T-helper 1 cell treated with Interleukin-12 subunit alpha and Interleukin-12 subunit beta and Interleukin-4 antibody, amounts not matched to agents 30 μg/mL and 1 μg/mL, for 36 hours (primary cell): ENCODE measurements at regions not wholly inside any gene's neighbourhood (a gene's known extent, or its start where the extent isn't known, plus 50 kb on each side); places are given as distances from the start of the nearest gene placed in this dataset.

Experiments used
- H3K27ac Mint-ChIP-seq: one replicate; pipeline ENCODE4 v1.8.0; 2021; ENCODE audit warnings: mild to moderate bottlenecking, mixed read lengths
- H3K27me3 Mint-ChIP-seq: one replicate; pipeline ENCODE4 v1.8.0; 2021; ENCODE audit warnings: low read depth, mixed read lengths
- H3K36me3 Mint-ChIP-seq: one replicate; pipeline ENCODE4 v1.8.0; 2021; ENCODE audit warnings: low read depth, mixed read lengths
- H3K4me1 Mint-ChIP-seq: one replicate; pipeline ENCODE4 v1.8.0; 2021; ENCODE audit warnings: low read depth, mixed read lengths
- H3K4me3 Mint-ChIP-seq: one replicate; pipeline ENCODE4 v1.8.0; 2021; ENCODE audit warnings: mild to moderate bottlenecking, moderate library complexity, mixed read lengths
- H3K9me3 Mint-ChIP-seq: one replicate; pipeline ENCODE4 v1.8.0; 2021; ENCODE audit warnings: mixed read lengths

GRCh38 chr3:64464955-64465354, 222.8 kb downstream of the ADAMTS9 start:
- H3K4me3 Mint-ChIP-seq = no peak overlapping the region
- H3K4me1 Mint-ChIP-seq = peaks cover 6% of the 10 kb centered on the region
- H3K36me3 Mint-ChIP-seq = no peaks in the 10 kb centered on the region
- H3K27me3 Mint-ChIP-seq = peaks cover 4% of the 10 kb centered on the region
- H3K9me3 Mint-ChIP-seq = no peaks in the 10 kb centered on the region
- no peak overlapping the region for H3K27ac Mint-ChIP-seq

GRCh38 chr3:64463981-64464380, 223.8 kb downstream of the ADAMTS9 start:
- H3K4me3 Mint-ChIP-seq = no peak overlapping the region
- peaks cover 6% of the 10 kb centered on the region for H3K4me1 Mint-ChIP-seq
- H3K27ac Mint-ChIP-seq = no peak overlapping the region
- H3K36me3 Mint-ChIP-seq = no peaks in the 10 kb centered on the region
- H3K9me3 Mint-ChIP-seq = no peaks in the 10 kb centered on the region
- H3K27me3 Mint-ChIP-seq = peaks cover 1% of the 10 kb centered on the region

- peak overlapping the region; percentile 37 for H3K4me3 Mint-ChIP-seq
- no peaks in the 10 kb centered on the region for H3K36me3 Mint-ChIP-seq
- peak overlapping the region; percentile 18 for H3K27ac Mint-ChIP-seq
These were observed 225.6 kb downstream of the ADAMTS9 start for GRCh38 chr3:64462203-64462602.

GRCh38 chr3:64460877-64461276, 226.9 kb downstream of the ADAMTS9 start:
- Mint-ChIP-seq H3K4me3 (no peak overlapping the region), H3K4me1 (peaks cover 4% of the 10 kb centered on the region), H3K36me3 (no peaks in the 10 kb centered on the region), H3K27me3 (no peaks in the 10 kb centered on the region), H3K27ac (no peak overlapping the region), H3K9me3 (no peaks in the 10 kb centered on the region)

More at GRCh38 chr3:64462203-64462602, 225.6 kb downstream of the ADAMTS9 start:
- Mint-ChIP-seq H3K4me1 (peaks cover 4% of the 10 kb centered on the region), H3K9me3 (no peaks in the 10 kb centered on the region), H3K27me3 (no peaks in the 10 kb centered on the region)

GRCh38 chr3:64460141-64460730, 227.6 kb downstream of the ADAMTS9 start:
- Mint-ChIP-seq H3K27me3 (no peaks in the 10 kb centered on the region), H3K4me3 (no peak overlapping the region), H3K9me3 (no peaks in the 10 kb centered on the region), H3K27ac (no peak overlapping the region), H3K4me1 (peaks cover 4% of the 10 kb centered on the region), H3K36me3 (no peaks in the 10 kb centered on the region)

DNA sequence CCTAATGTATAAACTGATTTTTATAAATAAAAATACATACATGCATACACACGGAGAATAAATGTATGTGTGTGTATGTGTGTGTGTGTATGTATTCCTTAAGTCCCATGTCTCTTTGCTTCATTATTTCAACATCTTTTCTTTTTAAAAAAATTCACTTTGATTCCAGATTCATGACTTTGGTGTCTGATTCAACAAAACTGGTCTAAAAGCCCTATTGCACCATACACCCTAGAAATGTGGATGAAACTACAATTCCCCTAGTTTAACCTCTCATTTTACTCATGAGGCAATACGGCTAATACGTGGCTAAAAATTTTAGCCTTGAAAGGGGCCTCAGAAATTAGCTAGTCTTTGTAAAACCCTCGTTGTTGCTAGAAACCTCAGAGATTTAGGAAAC, 228.1 kb downstream of the ADAMTS9 start:
- Mint-ChIP-seq H3K36me3 (no peaks in the 10 kb centered on the region), H3K4me1 (peaks cover 4% of the 10 kb centered on the region), H3K27me3 (no peaks in the 10 kb centered on the region), H3K27ac (no peak overlapping the region), H3K4me3 (no peak overlapping the region), H3K9me3 (no peaks in the 10 kb centered on the region)

DNA sequence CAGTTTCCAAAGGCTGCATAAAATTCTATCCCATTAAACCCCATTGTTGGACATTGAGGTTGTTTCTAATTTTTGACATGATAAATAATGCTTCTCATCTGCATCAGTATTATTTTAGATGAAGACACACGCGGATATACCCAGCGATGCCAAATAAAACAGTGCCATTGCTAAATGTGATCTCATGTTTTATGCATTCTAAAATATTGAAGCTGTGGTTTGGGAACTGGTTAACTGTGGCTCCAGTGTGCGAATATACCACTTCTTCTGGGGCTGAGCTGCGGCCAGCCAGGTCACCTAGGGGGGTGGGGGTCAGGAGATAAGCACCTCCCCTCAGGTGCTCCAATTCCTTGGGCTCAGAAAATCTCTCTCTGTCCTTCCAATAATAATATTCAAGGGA, 230.0 kb downstream of the ADAMTS9 start:
- Mint-ChIP-seq H3K36me3 (no peaks in the 10 kb centered on the region), H3K27ac (no peak overlapping the region), H3K4me1 (peaks cover 4% of the 10 kb centered on the region), H3K27me3 (no peaks in the 10 kb centered on the region), H3K4me3 (no peak overlapping the region), H3K9me3 (no peaks in the 10 kb centered on the region)

- no peaks in the 10 kb centered on the region for H3K9me3 Mint-ChIP-seq
- peaks cover 4% of the 10 kb centered on the region for H3K27me3 Mint-ChIP-seq
- H3K4me1 Mint-ChIP-seq = no peaks in the 10 kb centered on the region
- no peak overlapping the region for H3K4me3 Mint-ChIP-seq
- no peaks in the 10 kb centered on the region for H3K36me3 Mint-ChIP-seq
- H3K27ac Mint-ChIP-seq = no peak overlapping the region
These were observed 231.1 kb downstream of the ADAMTS9 start for GRCh38 chr3:64456674-64457073.

DNA sequence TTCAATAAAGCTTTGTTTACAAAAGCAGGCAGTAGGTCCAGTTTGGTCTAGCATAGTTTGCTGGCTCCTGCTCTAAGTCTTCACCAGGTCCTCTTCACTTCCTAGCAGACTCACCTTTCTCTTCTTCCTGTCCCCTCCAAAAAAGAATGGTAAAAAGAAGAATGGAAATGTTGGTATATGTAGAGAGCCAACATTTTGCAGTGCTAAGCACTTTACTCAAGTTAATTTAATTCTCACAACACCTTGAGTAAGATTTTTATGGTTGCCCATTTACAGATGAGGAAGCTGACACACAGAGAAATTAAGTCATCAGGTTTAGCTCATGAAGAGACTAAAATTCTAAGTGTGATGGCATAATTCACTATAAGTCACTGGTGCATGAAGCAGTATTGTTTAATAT, 230.1 kb upstream of the PRICKLE2 start:
- Mint-ChIP-seq H3K36me3 (no peaks in the 10 kb centered on the region), H3K9me3 (no peaks in the 10 kb centered on the region), H3K4me1 (no peaks in the 10 kb centered on the region), H3K4me3 (no peak overlapping the region), H3K27ac (no peak overlapping the region), H3K27me3 (peaks cover 11% of the 10 kb centered on the region)

DNA sequence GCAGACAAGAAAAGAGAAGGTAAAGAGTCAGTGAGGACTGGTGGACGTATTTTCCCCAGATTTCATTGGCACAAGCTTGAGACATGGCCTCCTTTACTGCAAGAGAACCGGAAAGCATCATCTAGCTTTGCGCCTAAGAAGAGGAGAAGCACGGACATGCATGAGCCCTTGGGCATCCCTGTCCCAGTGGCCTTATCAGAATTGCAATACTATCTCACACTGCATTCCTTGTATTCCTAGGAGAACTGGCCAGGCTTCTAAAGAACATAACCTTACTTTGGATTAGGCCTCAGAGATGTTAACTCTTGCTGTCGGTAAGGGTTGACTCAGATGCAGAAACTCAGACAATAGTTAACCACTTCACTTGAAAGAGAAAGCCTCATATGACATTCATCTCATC, 229.5 kb upstream of the PRICKLE2 start:
- no peaks in the 10 kb centered on the region for H3K9me3 Mint-ChIP-seq
- no peaks in the 10 kb centered on the region for H3K4me1 Mint-ChIP-seq
- H3K36me3 Mint-ChIP-seq = no peaks in the 10 kb centered on the region
- H3K4me3 Mint-ChIP-seq = no peak overlapping the region
- peaks cover 13% of the 10 kb centered on the region for H3K27me3 Mint-ChIP-seq
- H3K27ac Mint-ChIP-seq = no peak overlapping the region

- H3K4me1 Mint-ChIP-seq = no peaks in the 10 kb centered on the region
- no peak overlapping the region for H3K27ac Mint-ChIP-seq
- no peaks in the 10 kb centered on the region for H3K9me3 Mint-ChIP-seq
- no peak overlapping the region for H3K4me3 Mint-ChIP-seq
- H3K36me3 Mint-ChIP-seq = no peaks in the 10 kb centered on the region
- H3K27me3 Mint-ChIP-seq = peaks cover 13% of the 10 kb centered on the region
These were observed 228.9 kb upstream of the PRICKLE2 start for GRCh38 chr3:64454179-64454578.

DNA sequence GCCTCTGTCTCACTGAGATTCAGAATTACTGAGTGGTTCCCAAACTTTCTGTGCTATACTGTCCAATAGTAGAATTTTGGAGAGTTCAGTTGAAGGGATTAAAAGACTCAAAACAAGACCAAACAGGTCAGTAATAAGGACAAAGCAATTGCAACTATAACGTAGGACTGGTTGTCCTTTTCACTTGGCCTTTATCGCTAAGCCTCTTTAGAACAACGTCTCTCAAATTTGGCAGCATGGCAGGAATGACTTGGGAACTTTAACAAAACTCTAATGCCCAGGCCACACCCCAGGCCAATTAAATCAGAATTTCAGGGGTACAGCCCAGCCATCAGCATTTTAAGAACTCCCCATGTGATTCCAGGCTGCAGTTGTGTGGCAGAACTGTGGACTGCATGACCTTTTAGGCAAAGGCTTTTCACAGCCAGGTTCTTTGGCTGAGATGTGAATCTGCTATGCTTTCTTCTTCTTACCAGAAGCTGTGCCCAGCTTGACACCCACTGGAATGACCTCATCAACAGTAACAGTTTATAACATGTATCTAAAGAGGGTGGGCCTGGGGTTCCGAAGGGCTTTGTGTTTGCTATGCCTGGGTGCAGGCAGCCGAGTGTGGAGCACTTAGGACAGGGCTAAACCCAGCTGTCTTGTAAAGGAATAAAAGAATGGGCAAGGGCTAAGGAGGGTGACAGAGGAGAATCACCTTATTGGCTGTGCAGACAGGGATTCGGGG, 226.2 kb upstream of the PRICKLE2 start:
- Mint-ChIP-seq H3K27me3 (peaks cover 41% of the 10 kb centered on the region), H3K9me3 (no peaks in the 10 kb centered on the region), H3K4me1 (no peaks in the 10 kb centered on the region), H3K4me3 (no peak overlapping the region), H3K27ac (no peak overlapping the region), H3K36me3 (no peaks in the 10 kb centered on the region)

DNA sequence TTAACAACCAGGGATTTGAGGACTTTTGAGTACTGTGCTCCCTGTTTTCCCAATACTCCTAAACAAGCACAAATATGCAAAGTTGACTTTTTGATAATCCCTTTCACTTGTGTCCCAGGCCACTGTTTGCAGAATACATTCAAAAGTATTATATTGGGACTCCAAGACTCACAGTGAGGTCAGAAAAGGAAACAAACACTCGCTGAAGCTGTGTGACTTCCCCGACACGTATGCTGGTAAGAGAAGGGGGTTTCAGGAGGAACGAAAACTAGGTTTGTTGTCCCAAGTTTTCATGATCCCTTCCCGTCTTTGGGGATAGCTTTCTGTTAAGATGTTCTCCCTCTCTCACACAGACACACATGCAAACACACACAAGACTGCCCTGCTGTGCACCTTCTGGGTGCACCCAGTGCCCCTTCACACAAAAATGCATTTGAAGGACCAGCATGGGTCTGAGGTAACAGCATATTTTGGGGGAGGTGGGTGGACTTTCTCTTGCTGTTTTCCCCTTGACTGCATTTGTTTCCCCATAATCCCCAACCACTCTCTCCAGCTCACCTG, 225.2 kb upstream of the PRICKLE2 start:
- Mint-ChIP-seq H3K4me3 (no peak overlapping the region), H3K27ac (no peak overlapping the region), H3K9me3 (no peaks in the 10 kb centered on the region), H3K36me3 (no peaks in the 10 kb centered on the region), H3K27me3 (peaks cover 50% of the 10 kb centered on the region), H3K4me1 (no peaks in the 10 kb centered on the region)

GRCh38 chr3:64449026-64449425, 223.8 kb upstream of the PRICKLE2 start:
- no peaks in the 10 kb centered on the region for H3K9me3 Mint-ChIP-seq
- H3K4me1 Mint-ChIP-seq = no peaks in the 10 kb centered on the region
- H3K36me3 Mint-ChIP-seq = no peaks in the 10 kb centered on the region
- no peak overlapping the region for H3K4me3 Mint-ChIP-seq
- peaks cover 57% of the 10 kb centered on the region for H3K27me3 Mint-ChIP-seq
- no peak overlapping the region for H3K27ac Mint-ChIP-seq

DNA sequence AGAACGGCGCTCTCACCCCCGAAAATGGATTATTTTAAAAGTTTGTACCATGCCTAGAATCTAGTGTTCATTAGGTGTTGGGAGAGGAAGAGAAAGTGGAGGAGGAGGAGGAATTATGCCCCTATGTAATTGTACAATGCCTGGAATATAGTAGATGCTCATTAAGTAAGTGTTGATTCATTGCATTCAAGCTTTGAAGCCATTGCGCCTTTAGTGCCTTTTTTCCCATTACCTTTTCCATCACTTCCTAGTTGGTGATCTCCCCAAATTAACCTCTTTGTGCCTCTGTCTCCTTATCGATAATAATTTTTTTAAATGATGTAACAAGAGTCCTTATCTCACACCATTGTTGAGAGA, 220.7 kb upstream of the PRICKLE2 start:
- no peaks in the 10 kb centered on the region for H3K4me1 Mint-ChIP-seq
- H3K27me3 Mint-ChIP-seq = peaks cover 81% of the 10 kb centered on the region
- H3K27ac Mint-ChIP-seq = no peak overlapping the region
- H3K4me3 Mint-ChIP-seq = no peak overlapping the region
- no peaks in the 10 kb centered on the region for H3K36me3 Mint-ChIP-seq
- no peaks in the 10 kb centered on the region for H3K9me3 Mint-ChIP-seq
